ENCODE measurements at regions not wholly inside any gene's neighbourhood (a gene's known extent, or its start where the extent isn't known, plus 50 kb on each side); places are given as distances from the start of the nearest gene placed in this dataset.

- peak; percentile 90 for DNase-seq
These were observed 53.7 kb upstream of the KDM4C start for GRCh38 chr9:6703898-6704639.

- DNase-seq, result no peak
These were observed 55.1 kb upstream of the KDM4C start for GRCh38 chr9:6702707-6703106.

GRCh38 chr9:6696178-6696577 is 50.6 kb upstream of the GLDC start:
- DNase-seq, result no peak

GRCh38 chr9:6695121-6695814 is 49.7 kb upstream of the GLDC start:
- no peak for DNase-seq
